ENCODE measurements at regions not wholly inside any gene's neighbourhood (a gene's known extent, or its start where the extent isn't known, plus 50 kb on each side); places are given as distances from the start of the nearest gene placed in this dataset.

DNA sequence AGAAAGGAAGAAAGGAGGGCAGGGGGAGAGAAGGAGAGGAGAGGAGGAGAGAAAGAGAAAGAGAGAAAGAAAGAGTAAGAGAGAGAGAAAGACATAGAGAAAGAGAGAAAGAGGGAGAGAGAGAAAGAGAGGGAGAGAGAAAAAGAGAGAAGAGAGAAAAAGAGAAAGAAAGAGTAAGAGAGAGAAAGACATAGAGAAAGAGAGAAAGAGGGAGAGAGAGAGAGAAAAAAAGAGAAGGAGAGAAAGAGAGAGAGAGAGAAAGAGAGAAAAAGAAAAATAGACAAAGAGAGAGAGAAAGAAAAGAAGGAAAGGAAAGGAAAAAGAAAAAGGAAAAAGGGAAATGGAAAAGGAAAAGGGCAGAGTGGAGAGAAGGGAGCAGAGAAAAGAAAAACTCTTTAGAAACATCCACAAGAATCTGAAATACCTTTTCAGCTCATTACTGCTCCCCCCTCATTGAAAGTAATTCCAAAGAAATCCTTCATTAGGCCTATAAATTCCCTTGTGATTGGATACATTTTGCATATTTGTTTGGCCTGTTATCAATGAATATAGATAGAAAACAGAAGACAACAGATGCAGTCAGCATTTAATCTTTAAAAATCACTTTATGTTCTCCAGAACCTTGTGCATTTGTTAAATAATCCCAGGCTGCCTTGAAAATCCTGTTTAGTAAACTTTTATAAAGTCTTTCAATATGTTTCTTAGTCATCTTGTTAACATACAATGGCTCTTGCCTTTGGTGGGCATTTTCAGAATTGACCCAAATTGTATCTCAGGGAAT, 411.5 kb downstream of the NFIB start:
- no peaks in the 10 kb centered on the region for H3K4me1 Mint-ChIP-seq
- Histone ChIP-seq H3K36me3 (replicated peaks in 1 of 2; ENCODE audit: control extremely low read depth in 1 of 2, control insufficient read depth in 1 of 2, extremely low read depth in 1 of 2, insufficient read depth in 2 of 2, low read length in 1 of 2) (no peaks in the 10 kb centered on the region), H3K27me3 (replicated peaks in 1 of 4; ENCODE audit: control extremely low read depth in 1 of 4, control insufficient read depth in 3 of 4, insufficient read depth in 4 of 4, low read length in 3 of 4) (no peaks in the 10 kb centered on the region), H3K4me3 (ENCODE audit: control extremely low read depth in 1 of 5, extremely low read depth in 1 of 5, insufficient read depth in 1 of 5, low read depth in 2 of 5, low read length in 4 of 5) (no peak overlapping the region), H3K4me2 (replicated peaks; ENCODE audit: low read depth, low read length, poor library complexity, severe bottlenecking) (no peak overlapping the region), H3K27ac (ENCODE audit: low read length in 2 of 2) (no peak overlapping the region), H3K79me2 (ENCODE audit: control insufficient read depth, insufficient read depth, low read length) (no peaks in the 10 kb centered on the region), H4K20me1 (ENCODE audit: control insufficient read depth, insufficient read depth, low read length, poor library complexity, severe bottlenecking) (no peaks in the 10 kb centered on the region), H2AFZ (ENCODE audit: insufficient read depth, low read depth, low read length, poor library complexity, severe bottlenecking) (no peak overlapping the region), H3K4me1 (ENCODE audit: control insufficient read depth in 2 of 2, insufficient read depth in 2 of 2, low read length in 2 of 2) (no peaks in the 10 kb centered on the region), H3K9me3 (ENCODE audit: control extremely low read depth in 1 of 3, control insufficient read depth in 2 of 3, insufficient read depth in 1 of 3, low read length in 2 of 3) (peaks cover 0 to 1% (median 0%) of the 10 kb centered on the region in 3 donors), H3K9ac (ENCODE audit: low read length) (no peak overlapping the region)
- ATAC-seq (ENCODE audit: low read depth) (no peak), DNase-seq (no peak)
- H3K4me3 Mint-ChIP-seq: no peak overlapping the region
- no peak for TF ChIP-seq EZH2 (IDR thresholded peaks at IDR 0.05; ENCODE audit: borderline replicate concordance, insufficient read depth, low read depth, low read length, poor library complexity, severe bottlenecking)
- TF ChIP-seq, protein P1, sequence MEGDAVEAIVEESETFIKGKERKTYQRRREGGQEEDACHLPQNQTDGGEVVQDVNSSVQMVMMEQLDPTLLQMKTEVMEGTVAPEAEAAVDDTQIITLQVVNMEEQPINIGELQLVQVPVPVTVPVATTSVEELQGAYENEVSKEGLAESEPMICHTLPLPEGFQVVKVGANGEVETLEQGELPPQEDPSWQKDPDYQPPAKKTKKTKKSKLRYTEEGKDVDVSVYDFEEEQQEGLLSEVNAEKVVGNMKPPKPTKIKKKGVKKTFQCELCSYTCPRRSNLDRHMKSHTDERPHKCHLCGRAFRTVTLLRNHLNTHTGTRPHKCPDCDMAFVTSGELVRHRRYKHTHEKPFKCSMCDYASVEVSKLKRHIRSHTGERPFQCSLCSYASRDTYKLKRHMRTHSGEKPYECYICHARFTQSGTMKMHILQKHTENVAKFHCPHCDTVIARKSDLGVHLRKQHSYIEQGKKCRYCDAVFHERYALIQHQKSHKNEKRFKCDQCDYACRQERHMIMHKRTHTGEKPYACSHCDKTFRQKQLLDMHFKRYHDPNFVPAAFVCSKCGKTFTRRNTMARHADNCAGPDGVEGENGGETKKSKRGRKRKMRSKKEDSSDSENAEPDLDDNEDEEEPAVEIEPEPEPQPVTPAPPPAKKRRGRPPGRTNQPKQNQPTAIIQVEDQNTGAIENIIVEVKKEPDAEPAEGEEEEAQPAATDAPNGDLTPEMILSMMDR (IDR thresholded peaks at IDR 0.05): peak; percentile 38
- intact Hi-C loops (cut with micrococcal nuclease): no loop called here
- H3K27me3 Mint-ChIP-seq: no peaks in the 10 kb centered on the region
- H3K27ac Mint-ChIP-seq: no peak overlapping the region
- POLR2A ChIA-PET: no interaction called here
- CTCF ChIA-PET: no interaction called here
- peaks cover 3% of the 10 kb centered on the region for H3K9me3 Mint-ChIP-seq (ENCODE audit: insufficient read depth)

DNA sequence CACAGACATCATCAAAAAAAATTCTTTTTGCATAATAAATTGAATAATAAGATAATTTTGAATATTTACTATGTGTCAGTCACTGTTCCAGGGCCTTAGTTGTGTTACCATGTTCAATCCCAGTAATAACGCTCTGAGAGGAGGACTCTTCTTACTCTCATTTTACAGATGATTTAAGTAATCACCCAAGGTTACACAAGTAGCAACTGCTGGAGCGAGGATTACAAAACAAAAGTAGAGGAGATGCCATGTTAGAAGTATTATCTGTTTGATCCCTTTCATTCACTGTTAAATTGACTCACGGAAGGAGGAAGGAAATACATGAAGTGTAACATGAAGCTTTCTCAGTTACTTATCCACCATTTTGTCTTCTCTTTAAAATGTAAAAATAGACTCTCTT, 412.8 kb downstream of the NFIB start:
- Histone ChIP-seq H3K9me3 (ENCODE audit: control extremely low read depth in 1 of 3, control insufficient read depth in 2 of 3, insufficient read depth in 1 of 3, low read length in 2 of 3) (peaks cover 0 to 1% (median 0%) of the 10 kb centered on the region in 3 donors), H2AFZ (ENCODE audit: insufficient read depth, low read depth, low read length, poor library complexity, severe bottlenecking) (no peak overlapping the region), H3K36me3 (replicated peaks in 1 of 2; ENCODE audit: control extremely low read depth in 1 of 2, control insufficient read depth in 1 of 2, extremely low read depth in 1 of 2, insufficient read depth in 2 of 2, low read length in 1 of 2) (no peaks in the 10 kb centered on the region), H4K20me1 (ENCODE audit: control insufficient read depth, insufficient read depth, low read length, poor library complexity, severe bottlenecking) (no peaks in the 10 kb centered on the region), H3K79me2 (ENCODE audit: control insufficient read depth, insufficient read depth, low read length) (no peaks in the 10 kb centered on the region), H3K4me2 (replicated peaks; ENCODE audit: low read depth, low read length, poor library complexity, severe bottlenecking) (no peak overlapping the region), H3K4me1 (ENCODE audit: control insufficient read depth in 2 of 2, insufficient read depth in 2 of 2, low read length in 2 of 2) (no peaks in the 10 kb centered on the region), H3K4me3 (ENCODE audit: control extremely low read depth in 1 of 5, extremely low read depth in 1 of 5, insufficient read depth in 1 of 5, low read depth in 2 of 5, low read length in 4 of 5) (no peak overlapping the region), H3K27ac (ENCODE audit: low read length in 2 of 2) (no peak overlapping the region), H3K27me3 (replicated peaks in 1 of 4; ENCODE audit: control extremely low read depth in 1 of 4, control insufficient read depth in 3 of 4, insufficient read depth in 4 of 4, low read length in 3 of 4) (no peaks in the 10 kb centered on the region), H3K9ac (ENCODE audit: low read length) (no peak overlapping the region)
- Mint-ChIP-seq H3K27me3 (no peaks in the 10 kb centered on the region), H3K4me3 (no peak overlapping the region), H3K9me3 (ENCODE audit: insufficient read depth) (peaks cover 2% of the 10 kb centered on the region), H3K4me1 (no peaks in the 10 kb centered on the region), H3K27ac (no peak overlapping the region)
- no peak for ATAC-seq (ENCODE audit: low read depth)
- POLR2A ChIA-PET: no interaction called here
- no peak for DNase-seq
- intact Hi-C loops (cut with micrococcal nuclease): no loop called here
- CTCF ChIA-PET: no interaction called here
- TF ChIP-seq EZH2 (IDR thresholded peaks at IDR 0.05; ENCODE audit: borderline replicate concordance, insufficient read depth, low read depth, low read length, poor library complexity, severe bottlenecking): no peak
- TF ChIP-seq, protein P1 (IDR thresholded peaks at IDR 0.05): no peak
- WGBS (ENCODE audit: insufficient coverage): no CpG with 5 or more reads among the region's 3 CpGs

Measured in B cell (primary cell).